K562 (cell line): ENCODE measurements at regions not wholly inside any gene's neighbourhood (a gene's known extent, or its start where the extent isn't known, plus 50 kb on each side); places are given as distances from the start of the nearest gene placed in this dataset.

Experiments
- ATAC-seq: fragments of 200-7000 bp; cut with Tn5 transposase; 3 replicates; pipeline ENCODE4 v1.9.1; 2020; ENCODE audit warnings: moderate library complexity
- BruUV-seq: library from RNA; stranded (reverse); fragments of 400-500 nt; replicated peaks from 2 replicates; lab custom pipeline; 2021; lab: Mats Ljungman, UMichigan
- CTCF ChIA-PET: fragments of 300-600 bp; formaldehyde crosslinking; extraction: SDS; loops from one replicate; lab custom pipeline; 2021; ENCODE audit warnings: low intra/inter-chr PET ratio; lab: Yijun Ruan, JAX
- POLR2A ChIA-PET: fragments of 300-600, 350-650 bp; sonication (Branson Sonifier 250); formaldehyde crosslinking; extraction: SDS; loops from one replicate; lab custom pipeline; 2021; ENCODE audit warnings: antibody characterized with exemption, inconsistent platforms; lab: Yijun Ruan, JAX
- DNase-seq, 4 experiments: peaks; one replicate each; pipeline versions ENCODE4 v3.0.0 to v3.0.0-alpha.2; 2011 to 2018; ENCODE audit warnings: low spot score in 3 of 4, mixed read lengths in 3 of 4; ENCODE audit errors: extremely low read depth in 1 of 4
- FAIRE-seq: peaks from 2 replicates; lab custom pipeline; 2011; peaks lifted over from hg19 to GRCh38; lab: Jason Lieb, UNC
- H2AFZ ChIP-seq: 2 replicates; pipeline ENCODE4 v1.6.0; 2011; ENCODE audit warnings: low read depth, low read length, control low read depth, inconsistent platforms
- H3K27ac ChIP-seq: fragments of 200-600 bp; 3 replicates; pipeline ENCODE4 v1.8.0; 2011; ENCODE audit warnings: low read depth, mild to moderate bottlenecking, control low read depth, inconsistent platforms, low read length, moderate library complexity, mixed read lengths; ENCODE audit errors: extremely low read depth
- H3K27me3 ChIP-seq, 2 experiments: fragments of 300-600 bp in 1 of 2; 2 replicates in 1 of 2; 3 replicates in 1 of 2; pipeline versions ENCODE4 v1.6.0 to v1.8.0; 2011; ENCODE audit warnings: inconsistent platforms in 2 of 2, low read length in 2 of 2, mild to moderate bottlenecking in 1 of 2, mixed read lengths in 1 of 2, moderate library complexity in 1 of 2; ENCODE audit not compliant: control insufficient read depth in 2 of 2, insufficient read depth in 2 of 2
- H3K36me3 ChIP-seq: fragments of 300-600 bp; 3 replicates; pipeline ENCODE4 v1.8.0; 2011; ENCODE audit warnings: mild to moderate bottlenecking, low read length, inconsistent platforms; ENCODE audit not compliant: control insufficient read depth, insufficient read depth
- H3K4me1 ChIP-seq, 2 experiments: fragments of 200-600 bp in 1 of 2; replicated peaks in 1 of 2; 2 replicates in 1 of 2; 3 replicates in 1 of 2; pipeline versions ENCODE4 v1.5.1 to v1.8.0; 2011; ENCODE audit warnings: inconsistent platforms in 2 of 2, low read length in 2 of 2, mild to moderate bottlenecking in 1 of 2, mixed read lengths in 1 of 2, moderate library complexity in 1 of 2; ENCODE audit not compliant: control insufficient read depth in 2 of 2, insufficient read depth in 2 of 2
- H3K4me2 ChIP-seq: 2 replicates; pipeline ENCODE4 v1.6.1; 2011; ENCODE audit warnings: low read length, control low read depth, inconsistent platforms, mixed read lengths; ENCODE audit not compliant: insufficient read depth
- H3K4me3 ChIP-seq: fragments of 200-600 bp; sonication (generic), shearing (Covaris generic); 2 replicates; pipeline ENCODE4 v1.5.1; 2016; ENCODE audit warnings: control low read depth, inconsistent platforms
- H3K79me2 ChIP-seq: fragments of 200-600 bp; 3 replicates; pipeline ENCODE4 v1.8.0; 2011; ENCODE audit warnings: low read length, inconsistent platforms; ENCODE audit not compliant: control insufficient read depth, insufficient read depth
- H3K9ac ChIP-seq, 2 experiments: 2 replicates each; pipeline versions ENCODE4 v1.6.0 to v1.6.1; 2011; ENCODE audit warnings: low read depth in 2 of 2, low read length in 2 of 2, control low read depth in 1 of 2, inconsistent platforms in 1 of 2, mild to moderate bottlenecking in 1 of 2, mixed read lengths in 1 of 2; ENCODE audit not compliant: insufficient read depth in 1 of 2
- H3K9me1 ChIP-seq: one replicate; pipeline ENCODE4 v1.6.0; 2011; ENCODE audit warnings: inconsistent platforms, mild to moderate bottlenecking, low read length, moderate library complexity; ENCODE audit not compliant: control insufficient read depth, insufficient read depth
- H3K9me3 ChIP-seq: replicated peaks from 2 replicates; pipeline ENCODE4 v1.5.1; 2011; ENCODE audit warnings: low read depth, low read length, inconsistent platforms; ENCODE audit not compliant: control insufficient read depth, insufficient read depth
- H4K20me1 ChIP-seq: replicated peaks from 2 replicates; pipeline ENCODE4 v1.6.1; 2011; ENCODE audit warnings: low read length, inconsistent platforms, mixed read lengths; ENCODE audit not compliant: control insufficient read depth, insufficient read depth
- CREB1 ChIP-seq, 2 experiments: sonication (generic) in 1 of 2; formaldehyde crosslinking in 1 of 2; IDR thresholded peaks; 2 replicates each; pipeline versions ENCODE4 v1.6.1 to v1.8.0; 2012 to 2022; ENCODE audit warnings: inconsistent platforms in 1 of 2, mild to moderate bottlenecking in 1 of 2, missing genetic modification reagents in 1 of 2, moderate library complexity in 1 of 2
- CREM ChIP-seq: IDR thresholded peaks from 2 replicates; pipeline ENCODE4 v1.6.1; 2014; ENCODE audit warnings: antibody characterized with exemption, low read depth
- FOXA1 ChIP-seq: fragments of 450-650 bp; IDR thresholded peaks from 2 replicates; pipeline ENCODE4 v1.6.1; 2016; ENCODE audit warnings: mild to moderate bottlenecking, borderline replicate concordance
- FOXJ3 ChIP-seq: sonication (generic); formaldehyde crosslinking; IDR thresholded peaks from 2 replicates; pipeline ENCODE4 v1.4.0; 2020; ENCODE audit warnings: mild to moderate bottlenecking, missing genetic modification reagents
- HMG20B ChIP-seq: fragments of 250-450 bp; sonication (Bioruptor Pico); IDR thresholded peaks from 2 replicates; pipeline ENCODE4 v1.5.0; 2021; ENCODE audit warnings: mild to moderate bottlenecking
- NEUROD1 ChIP-seq: fragments of 150-350 bp; IDR thresholded peaks from 2 replicates; pipeline ENCODE4 v1.6.1; 2014; ENCODE audit warnings: borderline replicate concordance, low read length, low read depth; ENCODE audit not compliant: partially characterized antibody
- SNIP1 ChIP-seq: fragments of 450-650 bp; IDR thresholded peaks from 2 replicates; pipeline ENCODE4 v1.7.1; 2017; ENCODE audit warnings: low read depth, mild to moderate bottlenecking
- SNRNP70 ChIP-seq: fragments of 200-400 bp; formaldehyde crosslinking; optimal IDR thresholded peaks from 2 replicates; pipeline ENCODE3; 2017; ENCODE audit warnings: low read depth, low read length
- ZNF280B ChIP-seq: fragments of 250-450 bp; sonication (Bioruptor Pico); IDR thresholded peaks from 2 replicates; pipeline ENCODE4 v1.5.1; 2021; ENCODE audit warnings: mild to moderate bottlenecking
- ZNF592 ChIP-seq: fragments of 450-650 bp; IDR thresholded peaks from 2 replicates; pipeline ENCODE4 v1.6.1; 2017; ENCODE audit warnings: antibody characterized with exemption, mild to moderate bottlenecking
- whole genome bisulfite sequencing: fragments of 100-300 bp; shearing (Covaris generic); methylation state at CpG from one replicate; pipeline ENCODE4 v1.1.6; 2016; ENCODE audit warnings: low coverage, mixed read lengths; ENCODE audit not compliant: insufficient coverage; ENCODE audit errors: missing lambda C conversion rate; 5-methylcytosine and 5-hydroxymethylcytosine counted together
- in situ Hi-C: fragments of 300-500 bp; cut with MboI; formaldehyde crosslinking; loops from 4 replicates; pipeline ENCODE4 v1.15.0; 2018; ENCODE audit warnings: inconsistent platforms, mixed read lengths
- intact Hi-C: fragments of 100-400 bp; cut with micrococcal nuclease; formaldehyde crosslinking; loops from 2 replicates; pipeline ENCODE4 v1.14.2; 2022
- TF ChIP-seq, protein P1 (sequence below): fragments of 250-450 bp; sonication (Bioruptor Pico); IDR thresholded peaks from 2 replicates; pipeline ENCODE4 v1.6.1; 2021; ENCODE audit warnings: mild to moderate bottlenecking
- TF ChIP-seq, protein P2 (sequence below): fragments of 150-350 bp; conservative IDR thresholded peaks from 2 replicates; pipeline ENCODE4 v1.6.1; 2014; ENCODE audit warnings: low read length

GRCh38 chr5:27592231-27592630 is 553.8 kb upstream of the CDH9 start (continued):
- no peak for TF ChIP-seq ZNF592
- TF ChIP-seq FOXJ3 (CRISPR knock-in tag) = no peak
- no peak for TF ChIP-seq CREB1 (IDR thresholded peaks at IDR 0.05)
- TF ChIP-seq CREB1 (CRISPR knock-in tag; IDR thresholded peaks at IDR 0.05) = no peak
- TF ChIP-seq, protein P1, sequence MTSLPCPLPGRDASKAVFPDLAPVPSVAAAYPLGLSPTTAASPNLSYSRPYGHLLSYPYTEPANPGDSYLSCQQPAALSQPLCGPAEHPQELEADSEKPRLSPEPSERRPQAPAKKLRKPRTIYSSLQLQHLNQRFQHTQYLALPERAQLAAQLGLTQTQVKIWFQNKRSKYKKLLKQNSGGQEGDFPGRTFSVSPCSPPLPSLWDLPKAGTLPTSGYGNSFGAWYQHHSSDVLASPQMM (CRISPR knock-in tag) = no peak
- no peak for TF ChIP-seq HMG20B (CRISPR knock-in tag)

DNA sequence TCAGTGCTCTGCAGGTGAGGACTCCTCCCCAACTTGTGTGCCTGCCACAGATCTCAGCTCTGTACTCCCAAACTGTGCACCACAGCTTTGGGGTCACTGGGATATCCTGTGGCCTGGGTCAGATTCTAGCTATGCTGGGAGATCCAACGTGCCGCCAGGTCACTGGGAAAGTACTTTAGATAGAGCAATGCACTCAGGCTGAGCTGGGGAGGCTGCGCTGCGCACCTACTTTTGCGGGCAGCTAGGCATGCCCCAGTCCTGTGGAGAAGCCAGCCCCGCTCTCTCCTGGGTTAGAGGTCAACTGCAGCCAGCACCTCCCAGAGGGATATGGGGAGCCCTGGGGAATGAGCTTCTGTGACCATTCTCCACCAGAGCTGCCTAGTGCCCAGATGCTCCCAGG is 552.1 kb upstream of the CDH9 start:
- Histone ChIP-seq H3K79me2 (no peaks in the 10 kb centered on the region), H2AFZ (no peak overlapping the region), H3K9me3 (no peaks in the 10 kb centered on the region; the same call in 1 of the 2 replicates), H3K9me1 (no peaks in the 10 kb centered on the region), H3K27ac (no peak overlapping the region), H3K9ac (no peak overlapping the region), H3K36me3 (no peaks in the 10 kb centered on the region), H4K20me1 (no peaks in the 10 kb centered on the region), H3K4me1 (no peaks in the 10 kb centered on the region), H3K4me2 (no peak overlapping the region), H3K4me3 (no peak overlapping the region), H3K27me3 (no peaks in the 10 kb centered on the region; a peak in 1 of 5 replicates)
- ChIA-PET POLR2A (no interaction called here), CTCF (no interaction called here)
- 5% methylated on average over 6 of the region's 6 CpGs for WGBS
- FAIRE-seq (no peak), ATAC-seq (no peak), DNase-seq (no peak)
- in situ Hi-C loops = no loop called here
- intact Hi-C loops = no loop called here
- no TSS peak for BruUV-seq
- TF ChIP-seq SNIP1 (no peak), CREM (no peak), SNRNP70 (no peak), NEUROD1 (no peak), FOXA1 (no peak), ZNF280B (CRISPR knock-in tag) (no peak)
- TF ChIP-seq, protein P1 (CRISPR knock-in tag) = no peak
- TF ChIP-seq, protein P2, sequence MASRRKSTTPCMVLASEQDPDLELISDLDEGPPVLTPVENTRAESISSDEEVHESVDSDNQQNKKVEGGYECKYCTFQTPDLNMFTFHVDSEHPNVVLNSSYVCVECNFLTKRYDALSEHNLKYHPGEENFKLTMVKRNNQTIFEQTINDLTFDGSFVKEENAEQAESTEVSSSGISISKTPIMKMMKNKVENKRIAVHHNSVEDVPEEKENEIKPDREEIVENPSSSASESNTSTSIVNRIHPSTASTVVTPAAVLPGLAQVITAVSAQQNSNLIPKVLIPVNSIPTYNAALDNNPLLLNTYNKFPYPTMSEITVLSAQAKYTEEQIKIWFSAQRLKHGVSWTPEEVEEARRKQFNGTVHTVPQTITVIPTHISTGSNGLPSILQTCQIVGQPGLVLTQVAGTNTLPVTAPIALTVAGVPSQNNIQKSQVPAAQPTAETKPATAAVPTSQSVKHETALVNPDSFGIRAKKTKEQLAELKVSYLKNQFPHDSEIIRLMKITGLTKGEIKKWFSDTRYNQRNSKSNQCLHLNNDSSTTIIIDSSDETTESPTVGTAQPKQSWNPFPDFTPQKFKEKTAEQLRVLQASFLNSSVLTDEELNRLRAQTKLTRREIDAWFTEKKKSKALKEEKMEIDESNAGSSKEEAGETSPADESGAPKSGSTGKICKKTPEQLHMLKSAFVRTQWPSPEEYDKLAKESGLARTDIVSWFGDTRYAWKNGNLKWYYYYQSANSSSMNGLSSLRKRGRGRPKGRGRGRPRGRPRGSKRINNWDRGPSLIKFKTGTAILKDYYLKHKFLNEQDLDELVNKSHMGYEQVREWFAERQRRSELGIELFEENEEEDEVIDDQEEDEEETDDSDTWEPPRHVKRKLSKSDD = no peak
